ENCODE measurements at regions not wholly inside any gene's neighbourhood (a gene's known extent, or its start where the extent isn't known, plus 50 kb on each side); places are given as distances from the start of the nearest gene placed in this dataset.
A peak's percentile ranks its signal among the peaks of the same experiment; 100 is the strongest.

DNA sequence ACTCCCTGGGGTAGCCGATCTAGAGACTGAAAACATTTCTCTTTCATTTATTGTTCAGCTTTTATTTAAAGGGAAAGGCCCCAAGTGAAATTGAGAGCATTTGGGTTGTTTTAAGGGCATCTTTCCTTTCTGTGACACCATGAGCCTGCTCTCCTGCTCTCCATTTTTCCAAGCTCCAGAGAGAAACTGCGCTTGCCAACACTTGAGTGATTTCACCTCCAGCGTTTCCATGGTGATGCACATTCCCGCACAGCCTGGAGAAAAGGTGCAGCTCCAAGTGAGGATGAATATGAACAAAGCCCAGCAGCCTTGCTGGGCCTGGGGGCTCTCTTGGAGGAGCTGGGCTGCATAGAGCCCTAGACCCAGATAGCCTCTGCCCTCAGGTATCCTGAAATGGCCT is 159.2 kb upstream of the PPP2R3A start:
- peak; percentile 19 for DNase-seq

DNA sequence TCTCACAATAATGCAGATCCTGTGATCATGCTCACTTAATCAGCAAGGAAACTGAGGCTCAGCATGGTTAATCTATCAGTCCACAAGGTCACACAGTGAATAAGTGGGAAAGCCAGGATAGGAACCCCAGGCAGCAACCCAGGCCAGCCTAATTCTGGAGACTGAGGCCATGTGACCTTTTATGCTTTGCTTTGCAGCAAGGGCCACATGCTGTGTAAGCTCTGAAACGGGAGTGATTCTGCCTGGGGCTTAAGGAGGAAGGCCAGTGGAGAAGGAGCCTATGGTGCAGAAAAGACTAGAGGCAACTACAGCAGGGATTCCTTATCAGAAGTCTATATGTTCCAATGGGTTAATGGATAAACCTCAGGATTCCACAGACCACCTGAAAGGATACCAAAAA is 157.6 kb upstream of the PPP2R3A start:
- no peak for DNase-seq

DNA sequence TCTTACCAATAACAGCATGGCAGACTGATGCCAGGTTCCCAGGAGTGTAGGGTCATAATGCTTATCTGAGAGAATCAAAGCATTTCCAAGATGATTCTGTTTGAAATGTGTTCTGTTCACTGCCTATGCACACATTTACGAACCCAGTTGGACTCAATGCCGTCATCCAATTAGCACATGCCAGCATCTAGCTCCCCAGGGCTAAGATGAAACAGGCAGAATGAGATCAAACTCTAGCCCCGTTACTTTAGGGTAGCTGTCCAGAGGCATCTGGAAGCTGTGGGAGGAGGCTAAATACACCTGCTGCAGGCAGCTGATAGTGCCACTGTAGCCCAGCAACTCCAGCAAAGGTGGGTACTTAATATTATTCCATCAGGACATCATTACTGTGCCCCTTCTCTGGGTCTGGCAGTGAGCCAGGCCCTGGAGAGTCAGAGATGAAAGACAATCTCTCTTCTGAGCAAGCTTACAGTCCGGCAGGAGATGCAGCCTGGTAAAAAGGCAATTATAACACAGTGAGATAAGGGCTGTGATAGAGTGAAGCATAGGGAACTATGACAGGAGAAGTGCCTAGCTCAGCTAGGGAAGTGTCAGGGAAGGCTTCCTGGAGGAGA is 156.4 kb upstream of the PPP2R3A start:
- DNase-seq: no peak

DNA sequence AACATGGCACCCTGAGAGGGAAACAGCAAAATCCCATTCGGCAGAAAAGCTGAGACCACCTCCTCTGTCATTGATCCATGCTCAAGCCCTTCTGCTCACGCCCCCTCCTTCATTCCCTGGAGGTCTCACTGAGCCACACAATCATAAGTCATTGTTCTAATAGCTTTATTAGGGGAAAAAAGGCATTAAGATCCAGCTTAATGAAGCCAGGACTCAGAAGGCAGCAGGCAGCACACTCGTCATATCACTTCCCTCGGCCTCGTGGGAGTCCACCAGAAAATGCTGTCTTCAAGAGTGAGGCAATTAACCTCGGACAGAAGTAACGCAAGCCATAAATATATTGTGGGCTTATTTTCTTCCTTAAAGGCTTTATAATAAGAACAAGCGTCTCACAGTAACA is 153.9 kb upstream of the PPP2R3A start:
- DNase-seq: no peak

DNA sequence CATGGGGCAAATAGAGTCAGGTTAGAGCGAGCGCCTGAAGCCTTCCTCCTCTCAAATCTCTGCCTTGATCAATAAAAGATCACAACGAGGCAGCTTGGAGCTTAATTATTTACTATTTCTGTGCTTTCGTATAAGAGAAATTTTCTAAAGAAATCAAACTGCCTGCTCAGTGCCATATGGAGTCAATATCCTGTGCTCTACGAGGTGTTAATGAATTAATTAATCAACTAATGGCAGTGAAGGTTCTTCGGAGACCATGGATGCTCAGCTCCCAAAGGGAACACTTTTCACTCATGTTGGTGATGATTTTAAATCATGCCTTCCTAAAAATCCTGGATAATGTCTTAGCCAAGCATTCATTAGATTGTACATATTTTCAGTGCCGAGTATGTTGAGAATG is 153.5 kb upstream of the PPP2R3A start:
- DNase-seq: no peak

DNA sequence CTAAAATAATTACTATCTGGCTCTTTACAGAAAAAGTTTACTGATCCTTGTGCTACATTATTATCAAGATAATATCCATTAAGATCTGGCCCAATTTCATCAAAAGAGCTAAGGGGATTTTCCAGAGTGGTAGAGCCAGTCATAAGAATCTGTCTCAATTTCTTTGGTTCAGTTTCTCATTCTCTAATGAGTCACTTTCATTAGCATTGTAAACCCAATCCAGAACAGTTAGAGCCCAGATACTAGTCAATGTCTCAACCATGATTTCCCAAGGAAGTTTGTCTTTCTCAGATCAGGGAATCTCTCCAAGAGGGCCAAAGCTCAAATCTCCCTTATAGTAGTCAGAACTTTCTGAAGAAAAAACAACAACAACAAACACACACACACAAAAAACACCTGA is 131.1 kb upstream of the PPP2R3A start:
- DNase-seq: no peak

DNA sequence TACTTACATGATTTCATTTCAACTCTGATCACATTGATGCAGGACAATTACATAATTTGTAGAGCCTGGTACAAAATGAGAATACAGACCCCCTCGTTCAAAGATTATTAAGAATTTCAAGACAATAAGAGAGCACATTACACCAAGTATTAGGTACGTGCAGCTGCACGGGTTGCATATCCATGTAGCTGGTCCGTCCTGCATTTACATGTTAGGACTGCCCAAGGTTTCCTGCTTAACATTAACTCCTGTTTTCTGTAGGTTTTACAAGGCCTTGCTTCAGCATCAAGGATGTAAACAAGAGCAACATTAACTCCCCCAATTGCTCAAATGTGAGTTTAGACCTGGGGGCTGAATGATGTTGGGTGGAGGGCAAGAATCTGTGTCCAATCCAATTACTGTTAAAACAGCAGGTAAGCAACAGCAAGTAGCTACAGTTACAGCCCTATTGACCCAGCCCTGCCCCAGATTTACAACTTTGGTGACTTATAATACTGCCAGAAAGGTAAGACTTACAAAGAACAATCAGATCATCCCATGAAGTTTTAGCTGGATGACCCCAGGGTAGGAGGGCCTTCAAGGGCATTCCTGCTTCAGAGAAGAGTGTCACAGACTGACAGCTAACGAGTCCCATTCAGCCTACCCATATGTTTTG is 127.4 kb upstream of the PPP2R3A start:
- no peak for DNase-seq

DNA sequence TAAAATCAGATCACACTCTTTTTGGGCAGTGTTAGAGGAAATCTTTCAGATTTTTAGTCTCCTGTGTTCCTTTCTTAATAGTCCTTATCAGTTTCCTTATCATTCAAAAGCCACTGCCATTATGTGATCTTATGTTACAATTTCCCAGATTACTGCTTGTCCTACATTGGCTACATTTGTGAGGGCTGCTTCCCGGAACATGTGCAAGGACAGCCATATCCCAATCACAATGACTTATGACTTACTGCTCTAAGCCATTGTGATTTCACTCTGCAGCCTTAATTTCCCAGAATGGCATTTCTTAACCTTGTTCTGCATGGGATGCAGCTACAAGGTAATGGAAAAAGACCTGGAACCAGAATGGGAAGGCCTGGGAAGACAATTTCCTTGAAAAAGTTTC is 125.1 kb upstream of the PPP2R3A start:
- no peak for DNase-seq

DNA sequence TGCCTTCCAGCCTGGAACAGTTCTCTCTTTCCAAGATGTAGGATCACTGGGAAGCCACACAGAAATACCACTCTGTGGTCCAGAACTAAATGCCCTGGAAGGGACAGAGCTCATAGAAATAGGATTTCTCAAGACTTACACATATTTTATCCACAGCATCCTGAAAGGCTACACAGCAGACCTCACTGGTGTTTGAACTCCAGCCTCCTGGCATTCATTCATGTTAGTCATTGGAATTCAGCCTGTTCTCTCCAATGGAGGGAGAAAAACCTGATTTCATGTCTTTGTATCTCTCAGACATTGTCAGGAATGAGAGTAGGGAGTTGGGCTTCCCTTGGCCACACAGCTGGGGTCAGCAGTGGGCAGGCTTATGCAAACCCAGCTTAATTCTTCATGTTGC is 121.1 kb upstream of the PPP2R3A start:
- DNase-seq: peak; percentile 74

DNA sequence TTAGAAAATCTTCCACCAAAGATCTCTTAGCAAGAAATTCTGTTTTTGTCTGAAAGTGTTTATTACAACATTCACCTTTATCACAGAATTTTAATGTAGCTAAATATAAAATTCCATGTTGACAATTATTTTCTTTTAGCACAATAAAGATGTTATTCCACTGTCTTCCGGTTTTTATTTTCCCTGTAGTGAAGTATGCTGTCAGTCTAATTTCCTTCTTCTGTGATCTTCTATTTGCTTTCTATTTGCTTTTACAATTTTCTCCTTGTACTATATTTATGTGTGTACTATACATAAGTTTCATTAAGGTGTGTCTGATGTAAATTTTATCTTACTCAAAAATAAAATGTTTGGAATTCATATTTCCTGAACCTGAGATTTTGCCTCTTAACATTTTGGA is 117.5 kb upstream of the PPP2R3A start:
- DNase-seq: no peak

DNA sequence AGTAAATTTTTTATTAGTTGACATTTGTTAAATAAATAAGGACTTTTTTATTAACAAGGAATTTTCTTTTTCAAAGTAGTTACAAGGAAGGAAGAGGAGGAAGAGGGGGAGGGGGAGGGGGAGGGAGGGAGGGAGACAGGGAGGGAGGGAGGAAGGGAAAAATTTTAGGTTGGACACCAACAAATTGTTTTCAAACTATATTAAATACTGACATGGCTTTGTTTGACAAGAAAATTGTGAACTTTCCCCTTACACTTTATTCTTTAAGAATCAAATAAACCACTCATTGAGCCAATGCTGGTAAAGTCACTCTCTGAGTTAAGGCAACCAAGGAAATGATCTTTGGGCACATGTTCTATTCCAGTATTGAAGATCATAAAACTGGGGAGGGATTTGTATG is 115.7 kb upstream of the PPP2R3A start:
- DNase-seq: no peak

DNA sequence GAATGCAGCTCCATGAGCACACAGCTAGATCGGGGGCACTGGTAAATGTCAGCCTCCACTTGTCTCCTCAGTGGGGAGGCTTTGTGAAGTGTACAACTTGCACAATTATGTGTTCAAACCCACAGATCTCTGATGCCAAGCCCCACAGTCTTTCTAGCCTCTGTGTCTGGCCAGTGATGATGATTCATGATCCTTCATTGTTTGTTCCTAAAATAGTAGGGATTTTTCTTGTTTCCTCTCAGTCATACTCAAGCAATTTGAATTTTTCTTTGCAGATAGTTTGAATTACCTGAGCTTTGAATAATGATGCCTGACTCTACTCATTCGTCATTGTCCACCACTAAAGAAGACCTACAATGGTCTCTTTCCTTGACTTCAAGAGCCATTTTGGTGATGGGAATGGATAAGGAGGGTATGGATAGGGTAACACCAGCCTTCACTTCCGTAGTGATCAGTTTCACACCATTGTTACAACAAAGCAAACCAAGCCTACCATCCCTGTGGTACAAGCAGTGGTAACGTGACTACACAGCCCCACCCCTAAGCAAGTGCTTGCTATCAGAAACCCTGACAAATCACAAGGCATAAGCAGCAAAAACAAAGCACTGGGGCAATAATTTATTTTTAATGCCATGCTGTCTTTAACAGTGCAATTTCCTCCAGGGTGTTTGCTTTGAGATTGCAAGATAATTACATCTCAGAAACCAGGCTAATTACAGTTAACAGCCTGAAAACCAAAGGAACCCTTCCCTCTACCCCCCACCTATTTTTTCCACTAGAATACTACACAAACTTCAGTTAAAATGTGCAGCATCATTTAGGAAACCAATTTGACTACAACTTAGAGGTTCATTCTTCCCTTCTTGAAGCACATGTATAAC is 114.1 kb upstream of the PPP2R3A start:
- DNase-seq: peak; percentile 57

DNA sequence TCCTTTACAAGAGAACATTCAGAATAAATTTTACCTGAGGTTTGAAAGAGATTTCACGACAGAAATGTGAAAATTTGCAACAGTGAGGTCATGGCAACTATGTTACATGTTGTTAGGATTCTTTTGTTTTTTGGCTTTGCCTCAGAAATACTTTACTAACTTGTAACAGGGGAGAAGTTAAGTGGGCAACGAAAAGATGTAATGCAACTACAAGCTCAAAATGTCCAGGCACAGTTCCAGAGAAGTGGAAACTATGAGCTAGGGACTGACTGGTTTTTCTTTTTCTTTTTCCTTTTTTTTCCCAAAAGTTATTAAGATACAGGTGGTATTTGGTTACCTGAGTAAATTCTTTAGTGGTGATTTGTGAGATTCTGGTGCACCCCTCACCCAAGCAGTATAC is 111.5 kb upstream of the PPP2R3A start:
- DNase-seq: peak; percentile 62

DNA sequence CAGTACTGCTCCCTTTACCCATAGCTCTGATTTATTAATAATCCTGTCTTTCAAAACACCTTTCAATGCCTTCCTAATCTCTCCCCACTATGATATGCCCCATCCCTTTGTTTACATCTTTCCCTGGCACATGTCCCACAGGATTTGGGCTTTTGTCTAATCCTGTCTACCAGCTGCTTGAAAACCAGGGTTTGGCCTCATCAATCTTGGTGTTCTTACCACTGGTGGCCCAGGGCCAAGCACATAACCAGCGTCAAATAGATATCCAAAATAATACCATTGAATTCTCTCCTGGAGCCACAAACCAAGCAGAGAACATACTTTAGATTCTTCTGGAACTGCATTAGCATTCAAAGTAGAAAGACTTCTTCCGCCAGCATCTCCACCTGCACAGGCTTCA is 104.8 kb upstream of the PPP2R3A start:
- peak; percentile 53 for DNase-seq

DNA sequence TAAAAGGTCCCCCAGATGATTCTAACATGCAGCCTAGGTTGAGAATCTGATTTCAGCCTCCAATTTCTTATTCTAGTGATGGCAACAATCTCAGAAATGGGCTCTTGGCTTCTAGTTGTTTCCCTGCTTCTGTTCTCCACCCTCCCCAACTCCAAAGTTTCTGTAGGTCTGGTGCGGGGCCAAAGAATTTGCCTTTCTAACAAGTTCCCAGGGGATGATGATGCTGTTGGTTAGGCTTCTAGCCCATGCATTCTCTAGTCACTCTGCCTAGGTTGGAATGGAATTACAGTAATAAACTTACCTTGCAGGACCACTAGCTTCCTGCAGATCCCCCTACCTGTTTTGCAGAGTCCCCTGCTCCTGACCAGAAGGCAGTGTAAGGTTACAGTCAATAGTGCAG is 103.2 kb upstream of the PPP2R3A start:
- peak; percentile 77 for DNase-seq

DNA sequence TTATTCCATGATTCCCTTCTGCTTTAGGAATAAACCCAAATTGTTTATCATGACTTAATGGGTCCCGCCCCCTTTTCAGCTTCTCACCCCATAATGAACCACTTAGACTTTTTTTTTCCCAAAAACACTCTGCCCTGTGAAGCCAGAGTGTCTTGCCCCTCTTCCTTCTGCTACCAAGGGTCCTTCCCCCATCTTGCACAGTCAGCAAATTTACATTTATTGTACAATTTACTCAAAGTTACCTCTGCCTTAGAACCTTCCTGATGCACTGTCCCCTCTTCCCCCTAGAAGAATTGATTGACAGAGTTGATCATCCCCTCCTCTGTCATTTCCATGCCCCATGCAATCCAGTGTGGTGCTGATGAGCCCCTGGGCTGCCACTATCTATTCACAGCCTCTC is 101.5 kb upstream of the PPP2R3A start:
- DNase-seq: no peak

DNA sequence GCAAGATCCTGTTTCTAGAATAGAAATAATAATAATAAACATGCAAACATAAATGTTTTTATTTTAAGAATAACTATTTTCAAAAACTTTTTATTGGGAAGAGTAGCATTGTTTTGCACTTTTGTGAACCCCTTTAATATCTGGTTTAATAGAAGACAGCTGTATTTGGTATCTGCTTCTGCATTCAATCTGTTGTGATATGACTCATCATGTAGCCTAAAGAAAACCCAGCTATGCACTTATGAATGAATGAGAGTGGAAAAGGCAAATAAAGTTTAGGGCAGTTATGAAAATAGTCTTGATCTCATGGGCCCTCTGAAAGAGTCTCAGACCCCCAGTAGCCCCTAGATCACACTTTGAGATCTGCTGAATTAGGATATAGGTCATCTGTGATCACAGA is 100.4 kb upstream of the PPP2R3A start:
- peak; percentile 38 for DNase-seq

DNA sequence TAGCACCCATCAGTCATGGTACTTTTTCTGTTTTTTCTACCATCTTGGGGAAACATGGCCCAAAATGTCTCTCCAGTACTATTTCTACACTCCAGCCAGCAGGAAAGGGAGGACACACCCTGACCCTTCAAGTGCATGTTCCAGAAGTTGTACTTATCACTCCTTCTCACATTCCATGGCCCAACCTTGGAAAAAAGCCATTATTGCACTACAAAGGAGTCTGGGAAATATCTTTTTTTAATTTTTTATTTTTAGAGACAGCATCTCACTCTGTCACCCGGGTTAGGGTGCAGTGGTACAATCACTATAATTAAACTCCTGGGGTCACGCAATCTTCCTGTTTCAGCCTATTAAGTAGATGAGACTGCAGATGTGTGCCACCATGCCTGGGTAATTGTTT is 100.0 kb upstream of the PPP2R3A start:
- peak; percentile 33 for DNase-seq

DNA sequence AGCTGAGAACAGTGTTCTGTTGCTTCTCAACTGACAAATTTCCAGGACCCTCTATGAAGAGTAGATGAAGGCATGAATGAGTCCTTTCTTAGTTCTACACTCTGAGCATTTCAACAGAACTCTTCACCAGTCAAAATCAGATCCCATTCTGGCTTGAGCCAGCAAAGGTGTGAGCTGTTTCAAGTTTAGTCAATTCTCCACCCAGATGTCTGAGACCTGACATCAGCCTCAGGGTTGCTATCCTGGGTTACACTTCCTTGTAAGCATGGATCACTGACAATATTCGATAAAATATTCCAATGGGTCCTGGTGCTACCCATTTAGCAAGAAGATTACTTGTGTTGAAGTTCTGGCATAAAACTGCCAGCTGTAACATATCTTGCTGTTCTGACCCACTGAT is 97.6 kb upstream of the PPP2R3A start:
- DNase-seq: no peak

DNA sequence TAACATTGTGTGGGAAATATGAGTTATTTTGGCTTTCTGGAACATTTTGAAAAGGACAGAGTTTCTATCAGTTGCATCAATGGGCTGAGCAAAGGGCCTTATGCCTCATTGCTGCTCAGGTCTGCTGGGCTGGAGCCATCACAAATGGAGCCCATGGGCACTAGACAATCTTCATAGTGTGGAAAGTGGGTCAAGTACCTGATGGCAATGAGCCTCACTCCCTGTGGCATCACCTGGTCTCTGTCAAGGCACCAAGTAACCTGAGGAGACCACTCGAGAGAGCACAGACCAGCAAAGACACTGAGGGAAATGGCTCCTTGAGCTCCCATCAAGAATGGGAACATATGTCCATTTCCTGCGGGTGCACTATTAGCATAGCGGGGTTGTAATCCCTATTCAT is 96.7 kb upstream of the PPP2R3A start:
- no peak for DNase-seq

DNA sequence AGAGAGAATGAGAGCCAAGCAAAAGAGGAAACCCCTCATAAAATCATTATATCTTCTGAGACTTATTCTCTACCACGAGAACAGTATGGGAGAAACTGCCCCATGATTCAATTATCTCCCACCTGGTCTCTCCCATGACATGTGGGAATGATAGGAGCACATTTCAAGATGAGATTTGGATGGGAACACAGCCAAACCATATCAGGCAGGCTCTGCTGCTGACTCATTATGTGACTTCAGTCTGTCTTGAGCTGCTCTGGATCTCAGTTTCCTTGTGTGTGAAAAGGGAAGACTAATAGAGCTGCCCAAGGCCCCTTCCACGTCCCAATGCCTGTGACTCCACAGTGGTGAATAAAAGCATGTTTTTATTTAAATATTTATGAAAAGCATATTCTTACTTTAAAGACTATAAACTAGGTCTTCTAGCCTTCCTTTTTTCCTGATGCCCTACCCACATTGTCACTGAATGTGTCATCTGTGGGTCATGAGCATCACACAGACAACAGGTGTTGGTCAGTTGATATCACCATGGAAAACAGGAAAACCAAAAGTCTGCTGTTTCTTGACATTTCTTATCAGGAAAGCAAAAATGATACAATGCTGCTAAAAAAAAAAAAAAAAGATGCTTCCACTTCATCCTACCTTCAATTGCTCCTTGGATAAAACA is 96.0 kb upstream of the PPP2R3A start:
- peak; percentile 57 for DNase-seq

DNA sequence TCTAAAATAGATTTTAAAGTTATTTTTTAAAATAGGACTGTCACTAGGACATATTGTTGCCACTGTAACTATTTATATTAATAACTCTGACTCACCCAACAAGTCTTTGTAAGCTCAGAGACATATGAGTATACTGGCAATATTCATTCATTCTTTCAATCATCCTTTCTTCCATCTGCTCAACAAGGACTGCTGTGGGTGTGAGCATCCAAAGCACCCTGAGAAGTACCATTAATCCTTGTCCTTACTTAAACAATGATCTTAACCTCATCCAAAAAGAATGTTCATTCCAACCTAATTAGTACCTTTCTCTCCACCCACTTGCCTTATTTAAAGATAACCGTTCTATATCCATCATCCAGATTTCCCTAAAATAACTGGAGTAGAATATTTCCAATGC is 94.2 kb upstream of the PPP2R3A start:
- DNase-seq: no peak

DNA sequence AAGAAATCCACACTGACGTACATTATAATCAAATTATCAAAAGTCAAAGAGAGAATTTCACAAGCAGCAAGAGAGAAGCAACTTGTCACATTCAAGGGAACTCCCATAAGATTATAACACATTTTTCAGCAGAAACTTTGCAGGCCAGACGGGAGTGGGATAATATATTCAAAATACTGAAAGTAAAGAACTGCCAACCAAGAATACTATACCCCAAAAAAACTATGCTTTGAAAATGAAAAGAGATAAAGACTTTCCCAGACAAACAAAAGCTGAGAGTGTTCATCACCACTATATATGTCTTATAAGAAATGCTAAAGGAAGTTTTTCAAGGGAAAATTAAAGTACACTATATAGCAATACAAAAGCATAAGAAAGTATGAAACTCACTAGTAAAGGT is 91.5 kb upstream of the PPP2R3A start:
- DNase-seq: no peak

DNA sequence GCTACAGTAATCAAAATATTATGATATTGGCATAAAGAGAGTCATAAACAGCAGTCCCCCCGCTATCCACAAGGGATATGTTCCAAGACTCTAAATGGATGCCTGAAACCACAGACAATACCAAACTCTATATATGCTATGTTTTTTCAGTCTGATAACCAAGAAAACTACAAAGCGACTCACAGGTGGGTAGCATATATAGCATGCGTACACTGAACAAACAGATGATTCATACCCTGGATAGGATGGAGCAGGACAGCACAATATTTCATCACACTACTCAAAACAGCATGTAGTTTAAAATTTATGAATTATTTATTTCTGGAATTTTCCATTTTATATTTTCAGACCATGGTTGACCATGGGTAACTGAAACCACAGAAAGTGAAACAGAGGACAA is 87.0 kb upstream of the PPP2R3A start:
- no peak for DNase-seq

Data from fibroblast of upper back skin (primary cell).